Forelimb muscle (tissue), 1 donor: ENCODE measurements at regions not wholly inside any gene's neighbourhood (a gene's known extent, or its start where the extent isn't known, plus 50 kb on each side); places are given as distances from the start of the nearest gene placed in this dataset.
A peak's percentile ranks its signal among the peaks of the same experiment; 100 is the strongest.
"Not testable (repeated sequence)": the region's sequence is repeated elsewhere in the genome, so short reads cannot be mapped to it uniquely, and the experiment has no call there.

Source experiments
- DNase-seq: peaks from one replicate; pipeline ENCODE4 v3.0.0-alpha.2; 2013; ENCODE audit warnings: low read depth

DNA sequence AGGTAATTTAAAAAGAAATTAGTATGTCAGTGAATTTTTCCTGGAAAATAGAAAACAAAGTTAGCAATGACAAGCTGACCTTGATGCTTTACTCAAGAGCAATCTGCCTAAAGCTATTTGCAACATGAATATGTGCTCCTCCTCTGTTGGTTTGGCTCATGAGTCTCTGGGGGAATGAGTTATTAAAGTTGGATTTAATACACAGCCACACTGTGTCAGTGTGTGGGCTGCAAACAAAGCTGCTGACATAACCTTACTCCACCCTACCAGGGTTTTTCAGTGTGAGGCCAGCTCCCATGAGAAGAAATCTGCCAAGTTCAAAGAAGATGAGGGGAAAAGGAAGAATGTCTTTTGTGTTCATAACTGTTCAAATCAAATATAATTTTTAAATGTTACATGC, 280.5 kb downstream of the TLL1 start:
- peak; percentile 19 for DNase-seq

DNA sequence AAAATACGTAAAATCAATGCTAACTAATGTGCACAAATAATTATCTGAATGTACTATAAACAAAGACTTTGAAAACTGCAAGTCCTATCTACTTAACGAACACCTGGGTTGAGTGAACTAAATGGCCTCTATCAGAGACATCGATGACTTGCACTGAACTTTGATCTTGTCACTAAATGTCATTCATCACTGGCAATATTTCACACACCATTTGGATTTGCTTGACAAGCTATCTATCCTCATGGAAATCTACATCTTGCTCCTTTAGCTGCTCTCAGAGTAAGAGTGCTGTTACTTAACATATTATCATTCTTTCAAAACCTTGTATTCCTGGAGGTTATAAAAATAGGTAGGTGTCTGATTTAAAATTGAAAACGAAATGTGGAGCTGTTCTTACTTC, 289.3 kb downstream of the TLL1 start:
- no peak for DNase-seq

GRCh38 chr4:166165829-166166420, 292.9 kb downstream of the TLL1 start:
- peak; percentile 58 for DNase-seq

DNA sequence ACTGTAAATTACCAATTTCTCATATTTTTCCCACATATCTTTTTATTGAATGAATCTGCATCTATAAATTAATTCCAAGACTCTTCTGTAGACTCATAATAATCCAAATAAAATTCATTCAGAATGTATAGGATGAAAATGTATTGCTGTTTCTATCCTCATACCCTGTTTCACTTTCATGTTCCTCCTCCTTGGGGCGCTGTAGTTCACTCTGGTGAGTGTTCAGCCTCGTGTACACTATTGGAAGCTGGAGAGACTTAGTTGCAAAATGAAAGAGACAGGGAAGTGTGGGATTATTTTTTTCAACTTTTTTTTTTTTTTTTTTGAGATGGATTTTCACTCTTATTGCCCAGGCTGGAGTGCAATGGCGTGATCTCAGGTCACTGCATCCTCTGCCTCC, 296.1 kb downstream of the TLL1 start:
- no peak for DNase-seq

GRCh38 chr4:166172619-166173018, 299.6 kb downstream of the TLL1 start:
- no peak for DNase-seq

GRCh38 chr4:166174717-166175490, 301.9 kb downstream of the TLL1 start:
- DNase-seq = no peak

- no peak for DNase-seq
Measured at GRCh38 chr4:166182145-166182544, 309.1 kb downstream of the TLL1 start.

GRCh38 chr4:166195101-166195500, 322.1 kb downstream of the TLL1 start:
- DNase-seq = no peak

DNA sequence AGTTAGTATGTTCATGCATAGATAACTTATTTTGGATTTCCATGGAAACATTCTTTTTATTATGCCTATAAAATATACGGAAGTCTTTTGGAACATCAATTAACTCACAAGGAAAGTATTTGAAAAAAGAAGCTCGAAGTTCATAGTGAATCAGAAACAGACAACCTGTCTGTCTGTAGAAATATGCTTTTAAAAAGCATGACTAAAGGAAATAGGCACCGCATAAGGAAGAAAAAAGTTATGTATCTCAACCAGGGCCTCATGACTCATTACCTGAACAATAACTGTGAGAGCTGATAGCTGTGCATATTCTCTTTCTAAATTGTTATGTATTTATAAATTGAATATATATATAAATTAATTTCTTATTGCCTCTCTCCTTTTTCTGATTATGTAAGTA, 324.1 kb downstream of the TLL1 start:
- DNase-seq = no peak

DNA sequence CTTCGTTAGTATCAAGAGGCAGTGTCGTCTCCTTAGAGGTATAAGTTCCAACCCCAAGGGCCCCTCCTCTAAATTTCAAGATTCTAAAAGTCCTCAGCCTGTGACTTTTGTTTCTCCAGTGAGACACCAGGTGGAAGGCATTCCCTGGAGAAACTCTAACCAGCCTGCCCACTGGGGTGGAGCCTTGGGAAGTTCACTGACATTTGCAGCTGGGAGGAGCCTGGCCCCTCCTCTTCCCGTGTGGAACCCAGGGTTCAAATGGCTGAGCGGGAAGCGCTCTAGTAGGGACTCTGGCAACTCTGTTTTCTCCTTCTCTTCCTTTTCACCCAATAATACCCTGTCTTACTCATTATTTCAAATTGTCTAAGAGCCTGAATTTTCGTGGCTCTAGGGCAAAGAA, 325.0 kb downstream of the TLL1 start:
- no peak for DNase-seq

- no peak for DNase-seq
Measured at GRCh38 chr4:166198516-166199310, 325.7 kb downstream of the TLL1 start.

GRCh38 chr4:166202991-166203390, 330.0 kb downstream of the TLL1 start:
- DNase-seq = no peak

DNA sequence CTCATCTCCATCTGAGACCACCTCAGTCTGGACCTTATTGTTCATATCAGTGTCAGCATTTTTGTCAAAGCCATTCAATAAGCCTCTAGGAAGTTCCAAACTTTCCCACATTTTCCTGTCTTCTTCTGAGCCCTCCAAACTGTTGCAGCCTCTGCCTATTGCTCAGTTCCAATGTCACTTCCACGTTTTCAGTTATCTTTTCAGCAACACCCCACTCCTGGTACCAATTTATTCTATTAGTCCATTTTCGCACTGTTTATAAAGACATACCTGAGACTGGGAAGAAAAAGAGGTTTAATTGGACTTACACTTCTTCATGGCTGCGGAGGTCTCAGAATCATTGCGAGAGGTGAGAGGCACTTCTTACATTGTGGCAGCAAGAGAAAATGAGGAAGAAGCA, 339.3 kb downstream of the TLL1 start:
- DNase-seq = not testable (repeated sequence)

DNA sequence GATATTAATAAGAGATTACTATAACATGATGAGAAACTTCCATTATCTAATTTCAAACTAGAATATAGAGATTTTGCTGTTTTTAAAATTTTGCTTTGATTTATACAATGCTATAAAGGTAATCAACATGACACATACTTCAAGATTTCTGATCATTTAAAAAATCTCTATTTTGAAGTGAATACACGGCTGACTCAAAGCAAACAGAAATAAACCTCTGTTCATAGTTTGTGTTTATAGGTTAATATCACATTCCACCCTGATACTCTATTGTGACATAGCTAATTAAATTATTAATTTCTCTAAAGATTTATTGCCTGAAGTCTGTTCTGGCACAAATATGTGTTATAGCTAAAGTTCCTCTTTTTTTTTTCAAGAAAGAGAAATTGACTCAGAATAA, 349.2 kb downstream of the TLL1 start:
- no peak for DNase-seq

- no peak for DNase-seq
Measured at GRCh38 chr4:166228112-166228511, 355.1 kb downstream of the TLL1 start.

DNA sequence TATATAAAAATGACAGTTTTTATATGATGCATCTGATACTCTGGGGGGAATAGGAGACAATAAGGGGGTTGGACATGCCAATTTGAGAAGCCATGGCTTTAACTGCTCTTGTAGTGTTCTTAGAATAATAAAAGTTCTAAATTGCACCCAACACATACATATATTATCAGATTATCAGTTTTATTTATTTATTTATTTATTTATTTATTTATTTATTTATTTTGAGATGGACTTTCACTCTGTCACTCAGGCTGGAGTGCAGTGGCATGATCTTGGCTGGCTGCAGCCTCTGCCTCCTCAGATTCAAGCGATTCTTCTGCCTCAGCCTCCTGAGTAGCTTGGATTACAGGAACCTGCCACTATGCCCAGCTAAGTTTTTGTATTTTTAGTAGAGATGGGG, 356.8 kb downstream of the TLL1 start:
- DNase-seq = no peak

GRCh38 chr4:166230841-166231240, 357.8 kb downstream of the TLL1 start:
- DNase-seq = no peak

DNA sequence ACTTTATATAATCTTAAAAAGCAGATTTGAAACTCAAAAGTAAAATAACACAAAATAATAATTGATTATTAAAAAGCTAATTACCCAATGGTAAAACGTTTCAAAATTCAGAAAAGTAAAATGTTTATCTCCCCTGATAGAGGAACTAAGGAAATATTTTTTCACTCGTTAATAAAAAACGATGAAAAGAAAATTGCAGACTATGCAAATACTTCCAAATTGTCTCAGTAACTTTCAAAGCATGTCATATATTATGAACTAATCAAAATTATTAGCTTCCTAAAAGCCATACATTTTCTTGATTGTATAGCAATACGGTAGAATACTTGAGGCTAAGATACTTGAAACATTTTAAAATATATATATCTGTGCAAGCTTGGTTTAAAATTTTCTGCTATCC, 366.3 kb downstream of the TLL1 start:
- DNase-seq = no peak

DNA sequence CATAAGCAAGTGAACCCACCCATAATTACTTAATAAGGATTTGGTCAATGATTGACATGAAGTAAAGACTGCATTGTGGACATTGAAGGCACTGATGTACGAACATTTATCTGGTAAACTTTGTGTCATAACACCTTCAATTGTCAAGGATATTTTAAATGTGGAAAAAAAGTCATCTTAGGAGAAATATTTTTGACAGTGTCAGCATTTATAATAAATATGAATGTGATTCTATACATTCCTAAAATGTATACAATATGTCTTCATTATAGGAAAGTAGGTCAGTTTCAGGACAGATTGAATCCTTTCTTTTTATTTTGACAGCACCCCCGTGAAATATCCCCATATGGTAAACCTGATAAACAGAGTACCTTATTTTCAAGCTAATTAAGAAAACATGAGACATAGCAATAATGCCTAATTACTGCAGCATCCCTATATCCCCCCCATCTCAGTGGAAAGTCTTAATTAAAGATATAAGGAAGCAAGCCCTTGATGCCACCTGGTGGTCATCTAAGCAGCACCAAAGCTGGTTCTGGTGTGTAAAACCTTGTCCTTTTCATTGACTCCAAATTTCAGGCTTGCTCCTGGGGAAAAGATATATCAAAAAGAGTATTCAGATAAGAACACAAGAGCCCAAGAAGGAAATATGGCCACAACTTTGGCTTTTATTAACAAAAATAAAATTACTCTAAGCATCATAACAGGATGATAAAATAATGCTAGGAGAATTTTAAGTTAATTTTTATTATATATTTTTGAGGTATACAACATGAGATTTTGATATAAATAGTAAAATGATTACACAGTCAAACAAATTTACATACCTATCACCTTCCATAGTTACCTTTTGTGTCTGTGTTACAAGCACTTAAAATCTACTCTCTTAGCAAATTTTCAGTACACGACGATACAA, 379.7 kb downstream of the TLL1 start:
- no peak for DNase-seq

GRCh38 chr4:166257276-166257675, 384.2 kb downstream of the TLL1 start:
- no peak for DNase-seq

DNA sequence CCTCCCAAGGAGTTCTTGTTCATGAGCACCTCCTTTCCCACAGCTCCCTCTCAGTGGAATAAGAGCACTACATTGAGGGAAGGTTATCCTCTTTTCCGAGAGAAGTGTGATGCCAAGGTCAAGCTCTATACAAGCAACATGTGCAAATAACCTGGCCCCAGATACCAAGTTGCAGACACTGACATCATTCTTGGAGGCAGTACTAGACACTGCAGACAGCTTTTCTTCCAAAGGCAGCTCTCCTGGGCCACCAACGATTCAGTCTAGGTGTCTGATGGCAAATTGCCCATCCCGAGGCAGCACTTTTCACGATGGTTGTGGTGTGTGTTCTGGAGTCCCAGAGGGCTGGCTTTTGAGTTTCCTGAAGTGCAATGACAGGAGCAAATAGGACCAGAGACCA, 384.9 kb downstream of the TLL1 start:
- no peak for DNase-seq

DNA sequence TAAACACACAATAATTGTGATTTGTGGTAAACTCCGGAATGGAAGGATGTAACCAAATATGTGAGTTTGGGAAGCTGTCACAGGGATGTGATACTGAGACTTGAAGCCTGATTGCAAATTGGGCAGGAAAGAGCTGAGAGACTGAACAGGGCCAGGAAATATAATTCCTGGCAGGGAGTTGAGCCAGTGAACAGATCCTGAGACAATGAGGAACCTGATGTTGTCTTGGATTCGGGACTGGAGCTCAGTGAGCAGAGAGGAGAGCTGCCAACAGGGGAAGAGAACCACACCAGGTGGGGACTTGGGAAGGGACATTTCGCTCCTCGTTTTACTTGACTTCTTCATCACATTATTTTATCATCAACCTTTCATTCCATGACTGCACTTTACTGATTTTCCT, 386.0 kb downstream of the TLL1 start:
- no peak for DNase-seq
